ENCODE measurements at regions not wholly inside any gene's neighbourhood (a gene's known extent, or its start where the extent isn't known, plus 50 kb on each side); places are given as distances from the start of the nearest gene placed in this dataset.

- Histone ChIP-seq H3K4me3 (no peak overlapping the region), H3K4me1 (no peaks in the 10 kb centered on the region), H3K27me3 (no peaks in the 10 kb centered on the region), H3K9me3 (no peaks in the 10 kb centered on the region), H3K27ac (no peak overlapping the region), H3K36me3 (no peaks in the 10 kb centered on the region)
- TF ChIP-seq CTCF (IDR thresholded peaks at IDR 0.05), result no peak
- DNase-seq (no peak), ATAC-seq (no peak)
- intact Hi-C loops (cut with DNase I), result no loop called here
Observed at GRCh38 chr1:105872817-105873216, 1183.7 kb upstream of the PRMT6 start.

GRCh38 chr1:105874621-105875020 is 1181.9 kb upstream of the PRMT6 start:
- no peak overlapping the region for H3K27ac ChIP-seq
- no peaks in the 10 kb centered on the region for H3K36me3 ChIP-seq
- no peaks in the 10 kb centered on the region for H3K9me3 ChIP-seq
- no peak for TF ChIP-seq CTCF (IDR thresholded peaks at IDR 0.05)
- no peaks in the 10 kb centered on the region for H3K27me3 ChIP-seq
- DNase-seq (no peak), ATAC-seq (no peak)
- no peak overlapping the region for H3K4me3 ChIP-seq
- intact Hi-C loops (cut with DNase I), result no loop called here
- no peaks in the 10 kb centered on the region for H3K4me1 ChIP-seq

GRCh38 chr1:105886309-105886708 is 1170.2 kb upstream of the PRMT6 start:
- intact Hi-C loops (cut with DNase I), result no loop called here

GRCh38 chr1:105891308-105891707 is 1165.2 kb upstream of the PRMT6 start:
- ATAC-seq (no peak), DNase-seq (no peak)
- H3K9me3 ChIP-seq, result no peaks in the 10 kb centered on the region
- H3K36me3 ChIP-seq, result no peaks in the 10 kb centered on the region
- no peak for TF ChIP-seq CTCF (IDR thresholded peaks at IDR 0.05)
- intact Hi-C loops (cut with DNase I), result no loop called here
- no peak overlapping the region for H3K27ac ChIP-seq
- H3K27me3 ChIP-seq, result no peaks in the 10 kb centered on the region
- no peaks in the 10 kb centered on the region for H3K4me1 ChIP-seq
- H3K4me3 ChIP-seq, result no peak overlapping the region

More at GRCh38 chr1:105886309-105886708, 1170.2 kb upstream of the PRMT6 start:
- Histone ChIP-seq H3K9me3 (no peaks in the 10 kb centered on the region), H3K4me3 (no peak overlapping the region), H3K27me3 (no peaks in the 10 kb centered on the region), H3K36me3 (no peaks in the 10 kb centered on the region), H3K4me1 (no peaks in the 10 kb centered on the region), H3K27ac (no peak overlapping the region)
- ATAC-seq (no peak), DNase-seq (no peak)
- TF ChIP-seq CTCF (IDR thresholded peaks at IDR 0.05), result no peak

- no peak for ATAC-seq
- no peaks in the 10 kb centered on the region for H3K36me3 ChIP-seq
- TF ChIP-seq CTCF (IDR thresholded peaks at IDR 0.05), result no peak
- intact Hi-C loops (cut with DNase I), result no loop called here
- H3K27me3 ChIP-seq, result no peaks in the 10 kb centered on the region
- no peaks in the 10 kb centered on the region for H3K4me1 ChIP-seq
- H3K4me3 ChIP-seq, result no peak overlapping the region
- DNase-seq, result no peak
- no peak overlapping the region for H3K27ac ChIP-seq
- H3K9me3 ChIP-seq, result no peaks in the 10 kb centered on the region
Observed at GRCh38 chr1:105894006-105894405, 1162.5 kb upstream of the PRMT6 start.

- ATAC-seq, result no peak
- no peak for DNase-seq
- no peak for TF ChIP-seq CTCF (IDR thresholded peaks at IDR 0.05)
- H3K9me3 ChIP-seq, result no peaks in the 10 kb centered on the region
- no peaks in the 10 kb centered on the region for H3K4me1 ChIP-seq
- no peak overlapping the region for H3K4me3 ChIP-seq
- no peaks in the 10 kb centered on the region for H3K36me3 ChIP-seq
- H3K27me3 ChIP-seq, result no peaks in the 10 kb centered on the region
- intact Hi-C loops (cut with DNase I), result no loop called here
- H3K27ac ChIP-seq, result no peak overlapping the region
Observed at GRCh38 chr1:105909811-105910210, 1146.7 kb upstream of the PRMT6 start.

Data from upper lobe of right lung (tissue), 1 donor.